HEK293 (cell line): ENCODE measurements at regions not wholly inside any gene's neighbourhood (a gene's known extent, or its start where the extent isn't known, plus 50 kb on each side); places are given as distances from the start of the nearest gene placed in this dataset.

Source experiments
- CTCF ChIA-PET: fragments of 350-600 bp; formaldehyde crosslinking; extraction: SDS; loops from one replicate; lab custom pipeline; 2021; ENCODE audit warnings: antibody characterized with exemption; lab: Yijun Ruan, JAX
- POLR2A ChIA-PET: fragments of 300-600 bp; formaldehyde crosslinking; extraction: SDS; loops from one replicate; lab custom pipeline; 2020; ENCODE audit warnings: antibody characterized with exemption, inconsistent platforms; lab: Yijun Ruan, JAX
- H3K27ac ChIP-seq: fragments of 200-500 bp; sonication (Bioruptor generic); 2 replicates; pipeline ENCODE4 v1.5.1; 2014; ENCODE audit warnings: low read depth, low read length, control low read depth, inconsistent platforms; ENCODE audit errors: extremely low read depth
- H3K36me3 ChIP-seq, 2 experiments: fragments of 200-500 bp in 1 of 2; sonication (Bioruptor generic) in 1 of 2; 1 replicate in 1 of 2; 2 replicates in 1 of 2; pipeline ENCODE4 v1.5.1; 2014 to 2017; ENCODE audit warnings: inconsistent platforms in 2 of 2, low read length in 2 of 2; ENCODE audit not compliant: control insufficient read depth in 2 of 2, insufficient read depth in 1 of 2
- H3K4me1 ChIP-seq: fragments of 200-500 bp; sonication (Bioruptor generic); 2 replicates; pipeline ENCODE4 v1.5.1; 2014; ENCODE audit warnings: mild to moderate bottlenecking, low read length, inconsistent platforms; ENCODE audit not compliant: control insufficient read depth, insufficient read depth
- H3K4me3 ChIP-seq: 2 replicates; pipeline ENCODE4 v1.5.1; 2011; ENCODE audit warnings: low read depth, mild to moderate bottlenecking, control low read depth, low read length, moderate library complexity
- H3K9me3 ChIP-seq: fragments of 200-500 bp; sonication (Bioruptor generic); 2 replicates; pipeline ENCODE4 v1.5.1; 2014; ENCODE audit warnings: low read depth, low read length, inconsistent platforms; ENCODE audit not compliant: control insufficient read depth, insufficient read depth
- ELK4 ChIP-seq: IDR thresholded peaks from 2 replicates; pipeline ENCODE4 v1.6.1; 2011; ENCODE audit warnings: mild to moderate bottlenecking, low read depth, low read length, borderline replicate concordance
- IKZF3 ChIP-seq: fragments of 450-650 bp; IDR thresholded peaks from 2 replicates; pipeline ENCODE4 v1.5.0; 2018; ENCODE audit warnings: missing biosample characterization, mild to moderate bottlenecking, missing genetic modification characterization, moderate library complexity
- KLF8 ChIP-seq: fragments of 450-650 bp; formaldehyde crosslinking; IDR thresholded peaks from 2 replicates; pipeline ENCODE4 v1.5.1; 2016; ENCODE audit warnings: missing biosample characterization, missing genetic modification characterization
- YY2 ChIP-seq: fragments of 450-650 bp; formaldehyde crosslinking; IDR thresholded peaks from 2 replicates; pipeline ENCODE4 v1.5.1; 2016; ENCODE audit warnings: missing biosample characterization, missing genetic modification characterization
- ZNF10 ChIP-seq: fragments of 450-650 bp; formaldehyde crosslinking; IDR thresholded peaks from 2 replicates; pipeline ENCODE4 v1.5.1; 2017; ENCODE audit warnings: missing biosample characterization, missing genetic modification characterization
- ZNF266 ChIP-seq: fragments of 450-650 bp; formaldehyde crosslinking; IDR thresholded peaks from 2 replicates; pipeline ENCODE4 v1.5.1; 2016; ENCODE audit warnings: missing biosample characterization, missing genetic modification characterization, low read depth
- ZNF302 ChIP-seq: fragments of 450-650 bp; formaldehyde crosslinking; IDR thresholded peaks from 2 replicates; pipeline ENCODE4 v1.5.1; 2016; ENCODE audit warnings: missing biosample characterization, missing genetic modification characterization, low read depth
- ZNF449 ChIP-seq: fragments of 450-650 bp; formaldehyde crosslinking; IDR thresholded peaks from 2 replicates; pipeline ENCODE4 v1.5.1; 2017; ENCODE audit warnings: missing biosample characterization, mild to moderate bottlenecking, missing genetic modification characterization, moderate library complexity
- ZNF510 ChIP-seq: fragments of 450-650 bp; formaldehyde crosslinking; IDR thresholded peaks from 2 replicates; pipeline ENCODE4 v1.5.1; 2018; ENCODE audit warnings: mild to moderate bottlenecking, missing genetic modification characterization, missing biosample characterization; ENCODE audit not compliant: insufficient replicate concordance
- TF ChIP-seq, protein P1 (sequence below): fragments of 450-650 bp; formaldehyde crosslinking; IDR thresholded peaks from 2 replicates; pipeline ENCODE4 v1.5.1; 2016; ENCODE audit warnings: missing biosample characterization, missing genetic modification characterization
- TF ChIP-seq, protein P2 (sequence below): fragments of 450-650 bp; formaldehyde crosslinking; conservative IDR thresholded peaks from 2 replicates; pipeline ENCODE4 v1.5.1; 2016; ENCODE audit warnings: low read depth, missing biosample characterization, missing genetic modification characterization
- TF ChIP-seq, protein P3 (sequence below): fragments of 450-650 bp; formaldehyde crosslinking; IDR thresholded peaks from 2 replicates; pipeline ENCODE4 v1.5.1; 2016; ENCODE audit warnings: missing biosample characterization, missing genetic modification characterization, borderline replicate concordance
- TF ChIP-seq, protein P4 (sequence below): fragments of 450-650 bp; formaldehyde crosslinking; IDR thresholded peaks from 2 replicates; pipeline ENCODE4 v1.5.1; 2016; ENCODE audit warnings: missing biosample characterization, missing genetic modification characterization

DNA sequence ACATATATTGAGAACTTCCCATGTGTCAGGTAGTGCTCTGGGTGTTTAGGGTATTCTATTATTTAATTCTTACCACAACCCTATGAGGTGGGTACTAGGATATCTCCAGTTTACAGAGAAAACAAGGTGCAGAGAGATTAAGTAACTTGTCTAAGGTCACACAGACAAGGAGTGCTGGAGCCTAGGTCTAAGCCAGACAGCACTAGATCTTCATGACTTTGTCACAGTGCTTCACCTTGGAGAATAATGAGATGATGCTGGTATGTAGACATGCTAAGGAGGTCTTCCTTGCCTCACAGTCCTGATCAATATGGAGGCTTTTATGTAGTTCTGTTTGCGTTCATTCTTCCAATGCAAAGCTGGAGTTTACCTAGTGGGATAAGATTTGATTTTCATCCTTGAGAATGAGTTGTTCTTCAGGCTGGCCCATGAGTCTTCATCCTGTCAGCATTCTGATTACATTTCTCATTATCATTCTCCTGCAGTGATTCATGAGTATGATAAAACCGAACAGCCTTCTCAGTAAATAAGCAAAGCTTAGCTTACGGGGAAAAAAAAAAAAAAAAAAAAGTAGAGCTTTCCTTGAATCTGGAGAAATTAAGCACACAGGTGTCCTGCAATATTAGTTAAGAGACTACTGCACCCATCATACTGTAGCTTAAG, 176.3 kb downstream of the C9orf152 start:
- ChIA-PET POLR2A (no interaction called here), CTCF (no interaction called here)
- H3K27ac ChIP-seq, result no peak overlapping the region
- TF ChIP-seq, protein P1, sequence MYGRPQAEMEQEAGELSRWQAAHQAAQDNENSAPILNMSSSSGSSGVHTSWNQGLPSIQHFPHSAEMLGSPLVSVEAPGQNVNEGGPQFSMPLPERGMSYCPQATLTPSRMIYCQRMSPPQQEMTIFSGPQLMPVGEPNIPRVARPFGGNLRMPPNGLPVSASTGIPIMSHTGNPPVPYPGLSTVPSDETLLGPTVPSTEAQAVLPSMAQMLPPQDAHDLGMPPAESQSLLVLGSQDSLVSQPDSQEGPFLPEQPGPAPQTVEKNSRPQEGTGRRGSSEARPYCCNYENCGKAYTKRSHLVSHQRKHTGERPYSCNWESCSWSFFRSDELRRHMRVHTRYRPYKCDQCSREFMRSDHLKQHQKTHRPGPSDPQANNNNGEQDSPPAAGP (tag by site-specific recombination), result no peak
- TF ChIP-seq YY2 (tag by site-specific recombination), result no peak
- TF ChIP-seq ZNF10 (tag by site-specific recombination), result no peak
- TF ChIP-seq, protein P2, sequence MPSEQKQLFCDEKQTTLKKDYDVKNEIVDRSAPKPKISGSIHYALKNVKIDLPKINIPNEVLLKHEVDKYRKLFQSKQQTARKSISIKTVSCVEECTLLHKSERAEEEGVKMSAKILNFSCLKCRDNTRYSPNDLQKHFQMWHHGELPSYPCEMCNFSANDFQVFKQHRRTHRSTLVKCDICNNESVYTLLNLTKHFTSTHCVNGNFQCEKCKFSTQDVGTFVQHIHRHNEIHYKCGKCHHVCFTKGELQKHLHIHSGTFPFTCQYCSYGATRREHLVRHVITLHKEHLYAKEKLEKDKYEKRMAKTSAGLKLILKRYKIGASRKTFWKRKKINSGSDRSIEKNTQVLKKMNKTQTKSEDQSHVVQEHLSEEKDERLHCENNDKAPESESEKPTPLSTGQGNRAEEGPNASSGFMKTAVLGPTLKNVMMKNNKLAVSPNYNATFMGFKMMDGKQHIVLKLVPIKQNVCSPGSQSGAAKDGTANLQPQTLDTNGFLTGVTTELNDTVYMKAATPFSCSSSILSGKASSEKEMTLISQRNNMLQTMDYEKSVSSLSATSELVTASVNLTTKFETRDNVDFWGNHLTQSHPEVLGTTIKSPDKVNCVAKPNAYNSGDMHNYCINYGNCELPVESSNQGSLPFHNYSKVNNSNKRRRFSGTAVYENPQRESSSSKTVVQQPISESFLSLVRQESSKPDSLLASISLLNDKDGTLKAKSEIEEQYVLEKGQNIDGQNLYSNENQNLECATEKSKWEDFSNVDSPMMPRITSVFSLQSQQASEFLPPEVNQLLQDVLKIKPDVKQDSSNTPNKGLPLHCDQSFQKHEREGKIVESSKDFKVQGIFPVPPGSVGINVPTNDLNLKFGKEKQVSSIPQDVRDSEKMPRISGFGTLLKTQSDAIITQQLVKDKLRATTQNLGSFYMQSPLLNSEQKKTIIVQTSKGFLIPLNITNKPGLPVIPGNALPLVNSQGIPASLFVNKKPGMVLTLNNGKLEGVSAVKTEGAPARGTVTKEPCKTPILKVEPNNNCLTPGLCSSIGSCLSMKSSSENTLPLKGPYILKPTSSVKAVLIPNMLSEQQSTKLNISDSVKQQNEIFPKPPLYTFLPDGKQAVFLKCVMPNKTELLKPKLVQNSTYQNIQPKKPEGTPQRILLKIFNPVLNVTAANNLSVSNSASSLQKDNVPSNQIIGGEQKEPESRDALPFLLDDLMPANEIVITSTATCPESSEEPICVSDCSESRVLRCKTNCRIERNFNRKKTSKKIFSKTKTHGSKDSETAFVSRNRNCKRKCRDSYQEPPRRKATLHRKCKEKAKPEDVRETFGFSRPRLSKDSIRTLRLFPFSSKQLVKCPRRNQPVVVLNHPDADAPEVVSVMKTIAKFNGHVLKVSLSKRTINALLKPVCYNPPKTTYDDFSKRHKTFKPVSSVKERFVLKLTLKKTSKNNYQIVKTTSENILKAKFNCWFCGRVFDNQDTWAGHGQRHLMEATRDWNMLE, result no peak
- no peak for TF ChIP-seq ZNF266 (tag by site-specific recombination)
- TF ChIP-seq ZNF510 (tag by site-specific recombination), result no peak
- TF ChIP-seq IKZF3 (tag by site-specific recombination), result no peak
- TF ChIP-seq, protein P3, sequence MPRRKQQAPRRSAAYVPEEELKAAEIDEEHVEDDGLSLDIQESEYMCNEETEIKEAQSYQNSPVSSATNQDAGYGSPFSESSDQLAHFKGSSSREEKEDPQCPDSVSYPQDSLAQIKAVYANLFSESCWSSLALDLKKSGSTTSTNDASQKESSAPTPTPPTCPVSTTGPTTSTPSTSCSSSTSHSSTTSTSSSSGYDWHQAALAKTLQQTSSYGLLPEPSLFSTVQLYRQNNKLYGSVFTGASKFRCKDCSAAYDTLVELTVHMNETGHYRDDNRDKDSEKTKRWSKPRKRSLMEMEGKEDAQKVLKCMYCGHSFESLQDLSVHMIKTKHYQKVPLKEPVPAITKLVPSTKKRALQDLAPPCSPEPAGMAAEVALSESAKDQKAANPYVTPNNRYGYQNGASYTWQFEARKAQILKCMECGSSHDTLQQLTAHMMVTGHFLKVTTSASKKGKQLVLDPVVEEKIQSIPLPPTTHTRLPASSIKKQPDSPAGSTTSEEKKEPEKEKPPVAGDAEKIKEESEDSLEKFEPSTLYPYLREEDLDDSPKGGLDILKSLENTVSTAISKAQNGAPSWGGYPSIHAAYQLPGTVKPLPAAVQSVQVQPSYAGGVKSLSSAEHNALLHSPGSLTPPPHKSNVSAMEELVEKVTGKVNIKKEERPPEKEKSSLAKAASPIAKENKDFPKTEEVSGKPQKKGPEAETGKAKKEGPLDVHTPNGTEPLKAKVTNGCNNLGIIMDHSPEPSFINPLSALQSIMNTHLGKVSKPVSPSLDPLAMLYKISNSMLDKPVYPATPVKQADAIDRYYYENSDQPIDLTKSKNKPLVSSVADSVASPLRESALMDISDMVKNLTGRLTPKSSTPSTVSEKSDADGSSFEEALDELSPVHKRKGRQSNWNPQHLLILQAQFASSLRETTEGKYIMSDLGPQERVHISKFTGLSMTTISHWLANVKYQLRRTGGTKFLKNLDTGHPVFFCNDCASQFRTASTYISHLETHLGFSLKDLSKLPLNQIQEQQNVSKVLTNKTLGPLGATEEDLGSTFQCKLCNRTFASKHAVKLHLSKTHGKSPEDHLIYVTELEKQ (tag by site-specific recombination), result no peak
- TF ChIP-seq ZNF449, result no peak
- TF ChIP-seq ELK4, result no peak
- no peak for TF ChIP-seq ZNF302
- TF ChIP-seq, protein P4, sequence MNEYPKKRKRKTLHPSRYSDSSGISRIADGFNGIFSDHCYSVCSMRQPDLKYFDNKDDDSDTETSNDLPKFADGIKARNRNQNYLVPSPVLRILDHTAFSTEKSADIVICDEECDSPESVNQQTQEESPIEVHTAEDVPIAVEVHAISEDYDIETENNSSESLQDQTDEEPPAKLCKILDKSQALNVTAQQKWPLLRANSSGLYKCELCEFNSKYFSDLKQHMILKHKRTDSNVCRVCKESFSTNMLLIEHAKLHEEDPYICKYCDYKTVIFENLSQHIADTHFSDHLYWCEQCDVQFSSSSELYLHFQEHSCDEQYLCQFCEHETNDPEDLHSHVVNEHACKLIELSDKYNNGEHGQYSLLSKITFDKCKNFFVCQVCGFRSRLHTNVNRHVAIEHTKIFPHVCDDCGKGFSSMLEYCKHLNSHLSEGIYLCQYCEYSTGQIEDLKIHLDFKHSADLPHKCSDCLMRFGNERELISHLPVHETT (tag by site-specific recombination), result no peak
- no peak for TF ChIP-seq KLF8 (tag by site-specific recombination)
- no peaks in the 10 kb centered on the region for H3K36me3 ChIP-seq
- no peak overlapping the region for H3K4me3 ChIP-seq
- no peaks in the 10 kb centered on the region for H3K9me3 ChIP-seq
- H3K4me1 ChIP-seq, result peaks cover 2% of the 10 kb centered on the region
